ENCODE measurements at regions not wholly inside any gene's neighbourhood (a gene's known extent, or its start where the extent isn't known, plus 50 kb on each side); places are given as distances from the start of the nearest gene placed in this dataset.
A peak's percentile ranks its signal among the peaks of the same experiment; 100 is the strongest.

DNA sequence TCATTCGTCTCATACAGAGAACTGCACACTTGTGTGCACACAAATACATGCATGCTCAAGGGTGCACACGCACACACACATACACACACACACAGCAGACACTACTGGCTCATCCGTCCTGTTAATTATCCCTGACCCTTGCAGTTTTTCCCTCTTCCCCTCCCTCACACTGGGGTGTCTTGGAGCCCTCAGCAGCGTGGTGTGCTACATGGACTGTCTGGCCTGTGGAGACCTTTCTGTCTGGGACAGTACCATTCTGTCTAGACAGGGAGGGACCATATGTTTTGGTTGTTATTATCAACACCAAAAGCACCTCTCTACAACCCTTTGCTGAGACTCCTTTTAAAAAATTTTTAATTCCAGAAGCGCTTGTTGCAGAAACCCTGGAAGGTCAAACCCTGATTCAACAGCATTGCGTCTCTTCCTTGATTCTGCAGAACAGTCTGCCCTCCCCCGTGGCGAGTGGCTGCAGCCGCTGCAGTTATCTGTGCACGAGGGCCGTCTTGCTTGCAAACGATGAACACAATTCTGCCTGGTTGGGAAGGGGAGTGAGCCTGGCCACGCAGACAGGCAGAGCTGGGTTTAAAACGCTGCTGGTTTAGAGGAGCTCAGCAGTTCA is 374.0 kb downstream of the IRS2 start:
- no peak for DNase-seq (ENCODE audit: low spot score)
- TF ChIP-seq, protein P1, sequence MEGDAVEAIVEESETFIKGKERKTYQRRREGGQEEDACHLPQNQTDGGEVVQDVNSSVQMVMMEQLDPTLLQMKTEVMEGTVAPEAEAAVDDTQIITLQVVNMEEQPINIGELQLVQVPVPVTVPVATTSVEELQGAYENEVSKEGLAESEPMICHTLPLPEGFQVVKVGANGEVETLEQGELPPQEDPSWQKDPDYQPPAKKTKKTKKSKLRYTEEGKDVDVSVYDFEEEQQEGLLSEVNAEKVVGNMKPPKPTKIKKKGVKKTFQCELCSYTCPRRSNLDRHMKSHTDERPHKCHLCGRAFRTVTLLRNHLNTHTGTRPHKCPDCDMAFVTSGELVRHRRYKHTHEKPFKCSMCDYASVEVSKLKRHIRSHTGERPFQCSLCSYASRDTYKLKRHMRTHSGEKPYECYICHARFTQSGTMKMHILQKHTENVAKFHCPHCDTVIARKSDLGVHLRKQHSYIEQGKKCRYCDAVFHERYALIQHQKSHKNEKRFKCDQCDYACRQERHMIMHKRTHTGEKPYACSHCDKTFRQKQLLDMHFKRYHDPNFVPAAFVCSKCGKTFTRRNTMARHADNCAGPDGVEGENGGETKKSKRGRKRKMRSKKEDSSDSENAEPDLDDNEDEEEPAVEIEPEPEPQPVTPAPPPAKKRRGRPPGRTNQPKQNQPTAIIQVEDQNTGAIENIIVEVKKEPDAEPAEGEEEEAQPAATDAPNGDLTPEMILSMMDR (IDR thresholded peaks at IDR 0.05) = no peak
- Histone ChIP-seq H3K4me3 (peak overlapping the region; percentile 58), H3K27ac (peak overlapping the region in 1 of 2 donors; percentile 17)

DNA sequence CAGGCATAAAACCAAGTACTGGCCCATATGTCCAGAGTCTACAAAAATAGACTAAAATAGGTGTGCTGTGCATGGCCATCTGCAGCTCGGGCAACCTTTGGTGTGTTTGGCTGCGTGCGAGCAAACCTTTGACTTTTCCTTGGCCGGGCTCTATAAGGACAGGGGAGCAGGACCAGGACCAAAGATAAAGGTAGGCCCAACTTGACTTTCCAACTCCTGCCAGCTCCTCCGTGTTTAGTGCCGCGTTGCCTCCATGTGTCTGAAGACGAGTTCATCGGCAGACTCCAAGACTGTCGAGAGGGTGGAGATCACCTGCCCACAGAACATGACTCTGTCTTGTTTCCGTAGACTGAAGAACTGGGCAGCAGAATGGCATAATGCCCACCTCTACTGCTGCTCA is 375.5 kb downstream of the IRS2 start:
- DNase-seq (ENCODE audit: low spot score) = no peak
- Histone ChIP-seq H3K27ac (no peak overlapping the region), H3K4me3 (no peak overlapping the region)
- TF ChIP-seq, protein P1 (IDR thresholded peaks at IDR 0.05) = no peak

DNA sequence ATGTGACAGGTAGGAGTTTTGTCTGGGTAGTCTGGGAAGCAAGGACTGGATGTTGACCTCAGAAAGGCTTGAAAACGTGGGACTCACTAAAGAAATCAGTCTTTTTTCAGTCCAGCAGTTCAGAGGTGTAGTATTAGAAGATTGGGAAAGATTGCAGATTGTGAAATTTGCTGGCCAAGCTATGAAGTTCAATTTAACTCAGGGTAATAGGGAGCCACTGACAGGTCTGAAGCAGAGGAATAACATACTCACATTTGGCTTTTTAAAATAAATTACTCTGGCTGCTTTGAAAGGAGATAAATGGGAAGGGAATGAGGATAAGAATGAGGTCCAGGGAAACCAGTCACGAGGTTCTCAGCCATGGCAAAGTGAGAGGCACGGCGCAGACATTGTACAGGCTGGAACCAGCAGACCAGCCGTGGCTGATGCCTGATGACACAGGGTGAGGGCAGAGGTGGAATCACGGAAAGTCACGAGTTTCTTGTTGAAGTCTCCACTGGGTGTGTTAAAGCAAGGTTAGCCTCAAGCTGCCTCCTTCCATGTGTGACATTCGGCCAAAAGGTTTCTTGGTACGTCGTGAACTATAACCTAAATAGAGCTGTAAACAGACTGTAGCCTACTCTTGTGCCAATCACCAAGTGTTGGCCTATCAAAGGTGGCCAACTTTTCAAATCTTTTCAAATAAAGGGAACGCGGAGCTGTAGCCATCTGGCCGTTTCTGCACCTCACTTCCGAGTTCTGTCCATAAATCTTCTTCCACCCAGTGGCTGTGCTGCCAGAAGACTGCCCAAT is 377.6 kb downstream of the IRS2 start:
- H3K4me3 ChIP-seq = no peak overlapping the region
- DNase-seq (ENCODE audit: low spot score) = no peak
- no peak overlapping the region for H3K27ac ChIP-seq
- TF ChIP-seq, protein P1 (IDR thresholded peaks at IDR 0.05) = no peak

DNA sequence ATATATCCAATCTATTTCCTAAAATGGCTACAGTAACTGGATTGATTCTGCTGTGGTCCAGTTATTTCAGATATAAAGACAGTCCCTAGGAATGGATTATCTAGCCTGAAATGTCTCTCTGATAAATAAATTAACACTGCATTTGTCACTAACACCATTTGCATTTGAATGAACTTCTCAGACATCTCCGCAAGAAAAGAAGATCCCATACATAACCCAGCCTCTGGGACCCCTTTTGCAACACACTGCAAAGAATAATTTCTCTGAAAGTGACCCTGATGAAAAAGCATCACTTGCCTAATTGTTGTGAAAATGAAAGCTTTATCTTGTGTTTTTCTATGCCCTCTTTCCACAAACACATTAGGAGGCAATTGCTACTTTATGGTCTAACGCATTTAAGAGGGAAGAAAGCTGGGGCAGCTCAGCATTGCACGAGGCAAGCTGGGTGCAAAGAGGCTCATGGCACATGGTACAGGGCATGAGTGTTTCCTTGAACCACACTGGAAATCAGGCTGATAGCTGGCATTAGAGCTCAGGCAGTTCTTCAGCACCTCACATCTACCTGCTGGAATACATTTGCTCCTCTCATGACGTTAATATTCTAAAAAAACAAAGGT is 379.9 kb downstream of the IRS2 start:
- TF ChIP-seq, protein P1 (IDR thresholded peaks at IDR 0.05) = no peak

DNA sequence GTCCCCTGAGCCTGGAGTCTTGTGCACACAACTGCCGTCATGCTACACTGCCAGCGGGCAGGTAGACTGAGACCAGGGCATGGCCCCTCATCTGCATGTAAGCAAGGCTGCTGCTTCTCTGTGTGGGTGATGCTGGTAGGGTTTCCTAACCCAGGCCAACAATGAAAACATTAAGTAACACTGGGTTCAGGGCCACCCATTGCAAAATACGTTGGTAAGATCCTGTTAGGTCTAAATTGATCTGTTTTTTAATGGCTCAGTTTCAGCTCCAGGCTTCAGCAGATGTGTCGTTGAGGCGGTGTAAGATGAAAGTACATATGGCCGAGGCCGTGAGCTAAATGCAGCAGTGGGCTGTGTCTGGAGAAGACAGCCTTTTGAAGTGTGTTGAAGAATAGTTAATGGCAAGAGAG is 383.4 kb downstream of the IRS2 start:
- Histone ChIP-seq H3K4me3 (no peak overlapping the region), H3K27ac (no peak overlapping the region)
- no peak for DNase-seq (ENCODE audit: low spot score)
- TF ChIP-seq, protein P1 (IDR thresholded peaks at IDR 0.05) = no peak

More for the DNA sequence above, 379.9 kb downstream of the IRS2 start:
- Histone ChIP-seq H3K4me3 (no peak overlapping the region), H3K27ac (no peak overlapping the region)
- DNase-seq (ENCODE audit: low spot score) = no peak

DNA sequence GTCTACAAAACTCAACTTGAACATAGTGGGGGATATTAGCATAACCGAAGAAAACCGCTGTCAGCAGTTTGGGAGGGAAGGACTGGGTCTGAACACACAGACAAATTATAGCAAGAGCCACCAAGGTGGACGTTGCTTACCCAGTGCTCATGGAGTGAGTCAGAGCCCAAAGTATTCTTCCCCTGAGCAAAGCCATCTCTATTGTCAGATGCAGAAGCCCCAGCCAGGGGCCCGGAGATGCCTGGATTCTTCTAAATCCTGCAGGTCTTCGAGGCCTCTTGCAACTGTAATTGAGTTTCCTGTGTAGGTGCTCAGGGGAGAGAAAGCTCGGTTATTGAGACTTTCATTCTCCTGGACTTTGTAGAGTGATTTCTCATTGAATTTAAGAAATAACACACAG is 384.5 kb downstream of the IRS2 start:
- H3K27ac ChIP-seq = no peak overlapping the region
- TF ChIP-seq, protein P1 (IDR thresholded peaks at IDR 0.05) = no peak
- H3K4me3 ChIP-seq = no peak overlapping the region
- no peak for DNase-seq (ENCODE audit: low spot score)
